ENCODE measurements at regions not wholly inside any gene's neighbourhood (a gene's known extent, or its start where the extent isn't known, plus 50 kb on each side); places are given as distances from the start of the nearest gene placed in this dataset.
"Not testable (repeated sequence)": the region's sequence is repeated elsewhere in the genome, so short reads cannot be mapped to it uniquely, and the experiment has no call there.

GRCh38 chrX:121179972-121180371 is 132.6 kb downstream of the GLUD2 start:
- DNase-seq: no peak

DNA sequence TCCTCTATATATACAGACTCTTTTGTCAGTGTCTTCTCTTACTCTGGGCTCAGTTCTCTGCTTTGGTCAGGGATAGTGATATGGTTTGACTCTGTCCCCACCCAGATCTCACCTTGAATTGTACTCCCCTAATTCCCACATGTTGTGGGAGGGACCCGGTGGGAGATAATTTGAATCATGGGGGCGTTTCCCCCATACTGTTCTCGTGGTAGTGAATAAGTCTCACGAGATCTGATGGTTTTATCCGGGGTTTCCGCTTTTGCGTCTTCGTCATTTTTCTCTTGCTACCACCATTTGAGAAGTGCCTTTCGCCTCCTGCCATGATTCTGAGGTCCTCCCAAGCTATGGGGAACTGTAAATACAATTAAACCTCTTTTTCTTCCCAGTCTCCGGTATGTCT is 144.4 kb downstream of the GLUD2 start:
- DNase-seq: no peak

DNA sequence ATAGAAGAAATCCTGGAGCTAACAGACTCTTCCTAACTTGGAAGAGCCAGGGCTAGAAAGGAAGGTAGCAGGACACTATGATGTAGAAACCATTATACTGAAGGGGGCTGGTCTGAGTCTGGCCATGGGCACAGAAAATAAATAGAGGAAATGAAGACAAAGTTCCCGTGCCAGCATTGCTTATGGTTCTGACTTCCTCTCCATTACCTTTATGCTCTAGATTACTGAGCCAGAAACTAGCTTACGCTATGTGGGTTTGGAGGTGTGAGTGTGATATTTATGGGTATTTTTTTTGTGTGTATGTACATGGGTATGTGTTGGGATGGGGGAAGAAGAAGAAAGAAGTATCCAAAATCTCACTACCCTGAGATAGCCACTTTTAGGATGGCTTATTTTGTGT is 148.3 kb downstream of the GLUD2 start:
- no peak for DNase-seq

- not testable (repeated sequence) for DNase-seq
Observed at GRCh38 chrX:121196872-121197444, 149.5 kb downstream of the GLUD2 start.

GRCh38 chrX:121208563-121208962 is 161.2 kb downstream of the GLUD2 start:
- no peak for DNase-seq

GRCh38 chrX:121216641-121217374 is 169.4 kb downstream of the GLUD2 start:
- no peak for DNase-seq

DNA sequence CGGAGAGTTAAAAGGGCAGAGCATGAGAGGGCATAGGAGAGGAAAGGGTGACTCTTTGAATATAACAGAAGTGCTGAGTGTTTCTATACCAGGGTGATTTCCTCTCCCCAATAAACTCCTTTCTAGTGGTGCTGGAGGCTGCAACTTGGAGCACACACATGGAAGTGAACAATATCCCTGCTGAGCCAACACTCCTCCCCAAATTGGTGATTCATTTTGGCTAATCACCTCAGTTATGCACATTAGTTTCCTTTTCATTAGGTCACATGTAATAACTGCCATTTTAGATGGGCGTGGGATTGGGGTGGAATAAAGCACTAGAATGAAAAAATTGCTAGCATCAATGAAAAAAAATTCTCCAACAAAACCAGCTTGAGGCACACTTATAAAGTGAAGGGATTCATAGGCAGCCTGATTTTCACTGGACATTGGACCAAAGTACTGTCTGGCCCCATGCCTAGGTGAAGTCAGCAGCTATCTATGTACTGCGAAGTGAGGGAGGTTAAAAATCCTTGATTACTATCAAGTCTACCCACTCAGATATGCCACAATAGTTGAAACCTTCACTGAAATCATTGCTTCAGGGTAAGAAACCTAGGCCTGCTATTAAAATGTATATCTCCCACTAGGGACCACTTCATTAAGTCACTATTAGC is 174.0 kb downstream of the GLUD2 start:
- DNase-seq: no peak

DNA sequence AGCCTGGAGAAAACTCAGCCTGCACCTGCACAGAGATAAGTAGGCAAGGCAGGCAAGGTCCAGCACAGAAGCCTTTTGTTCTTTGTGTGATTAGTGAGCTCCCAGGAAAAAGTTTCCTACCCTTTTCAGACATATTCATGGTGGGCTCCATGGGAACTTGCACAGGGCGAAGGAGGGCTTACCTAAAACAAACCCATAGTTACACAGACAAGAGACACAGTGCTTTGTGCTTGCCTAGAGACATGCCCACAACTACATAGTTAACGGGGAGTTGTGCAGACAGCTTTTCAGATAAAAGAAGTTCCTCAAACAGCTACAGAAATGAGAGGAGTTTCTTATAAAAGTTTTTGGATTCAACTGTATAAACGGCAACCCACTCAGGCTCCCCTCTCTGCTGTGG is 180.5 kb downstream of the GLUD2 start:
- DNase-seq: no peak

GRCh38 chrX:121231566-121232358 is 184.4 kb downstream of the GLUD2 start:
- no peak for DNase-seq

DNA sequence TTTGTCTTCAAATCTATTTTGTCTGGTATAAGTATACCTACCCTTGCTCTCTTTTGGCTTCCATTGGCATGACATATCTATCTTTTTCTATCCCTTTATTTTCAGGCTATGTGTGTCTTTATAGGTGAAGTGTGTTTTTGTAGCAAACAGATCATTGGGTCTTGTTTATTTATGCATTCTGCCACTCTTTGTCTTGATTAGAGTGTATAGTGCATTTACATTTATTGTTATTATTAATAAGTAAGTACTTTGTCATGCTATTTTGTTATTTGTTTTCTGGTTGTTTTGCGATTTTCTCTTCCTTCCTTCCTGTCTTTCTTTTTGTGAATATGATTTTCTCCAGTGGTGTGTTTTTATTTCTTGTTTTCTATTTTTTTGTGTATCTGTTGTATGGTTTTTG is 188.6 kb downstream of the GLUD2 start:
- DNase-seq: no peak

DNA sequence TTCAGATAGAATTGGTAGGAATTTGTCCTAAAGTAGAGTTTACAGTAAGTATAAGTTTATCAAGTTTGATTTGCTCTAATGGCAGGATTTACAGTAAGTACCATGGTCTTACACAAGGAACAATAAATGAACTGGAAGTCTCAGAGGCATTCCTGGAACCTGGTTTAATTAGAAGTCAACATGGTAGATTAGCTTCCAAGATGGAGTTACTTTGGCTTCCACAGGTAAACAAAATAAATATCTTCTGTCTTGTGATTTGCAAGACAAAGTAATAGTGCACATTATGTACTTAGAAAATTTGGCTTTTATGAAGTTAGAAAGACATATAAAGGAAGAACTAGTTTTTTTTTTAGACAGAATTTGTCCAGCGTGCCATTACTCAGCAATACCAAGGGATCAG is 190.7 kb downstream of the GLUD2 start:
- no peak for DNase-seq

GRCh38 chrX:121244511-121244910 is 197.1 kb downstream of the GLUD2 start:
- DNase-seq: no peak

DNA sequence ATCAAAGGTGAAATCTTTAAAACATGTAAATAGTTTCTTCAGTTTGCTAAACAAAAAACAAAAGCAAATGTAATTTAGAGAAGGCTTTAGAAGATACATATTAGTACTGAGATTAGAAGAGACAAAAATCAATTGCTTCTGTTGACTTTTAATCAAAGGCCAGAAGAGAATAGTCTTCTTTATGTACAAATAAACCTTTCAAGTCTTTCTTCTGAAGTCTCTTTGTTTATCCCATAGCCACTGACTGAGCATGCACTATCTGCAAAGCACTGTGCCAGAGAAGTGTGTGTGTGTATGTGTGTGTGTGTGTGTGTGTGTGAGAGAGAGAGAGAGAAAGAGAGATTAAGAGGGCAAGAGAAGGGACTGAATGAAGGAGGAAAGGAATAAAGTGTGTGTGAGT is 198.4 kb downstream of the GLUD2 start:
- no peak for DNase-seq

DNA sequence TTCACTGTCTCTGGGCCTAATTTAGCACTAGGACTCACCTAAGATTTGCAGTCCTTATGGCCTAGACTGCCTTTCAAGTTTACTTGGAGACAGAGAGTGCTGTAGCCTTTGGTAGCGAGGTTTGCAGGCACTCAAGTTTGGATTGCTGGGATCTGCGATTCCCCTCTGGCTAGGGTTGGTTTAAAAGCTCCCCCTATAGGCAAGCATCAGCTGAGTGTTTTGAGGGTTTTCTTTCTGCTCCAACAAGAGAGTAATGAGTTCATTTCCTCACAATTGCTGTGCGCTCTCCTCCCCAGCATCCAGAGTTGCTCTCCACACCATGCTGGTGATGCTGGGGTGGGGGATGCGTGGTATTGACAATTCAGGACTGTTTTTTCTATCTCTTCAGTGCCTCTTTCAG is 206.9 kb downstream of the GLUD2 start:
- DNase-seq: no peak

DNA sequence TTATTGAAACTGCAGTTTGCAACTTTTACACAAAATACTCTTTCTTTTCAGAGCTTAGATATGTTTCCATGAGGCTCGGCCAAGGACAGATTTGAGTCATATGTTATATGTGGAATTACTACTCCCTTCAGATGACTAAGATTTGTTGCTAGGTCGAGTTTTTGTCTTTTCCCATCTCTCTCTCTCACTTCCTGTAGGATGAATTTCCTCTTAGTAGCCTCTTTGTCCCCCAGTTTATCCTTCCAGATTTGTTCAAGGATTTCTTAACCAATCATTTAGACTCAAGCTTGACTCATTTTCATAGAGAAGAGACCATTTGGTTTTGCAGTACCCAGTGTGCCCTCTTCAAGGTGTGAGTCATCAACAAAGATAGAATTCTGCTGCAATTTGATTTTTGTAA is 209.2 kb downstream of the GLUD2 start:
- DNase-seq: no peak

DNA sequence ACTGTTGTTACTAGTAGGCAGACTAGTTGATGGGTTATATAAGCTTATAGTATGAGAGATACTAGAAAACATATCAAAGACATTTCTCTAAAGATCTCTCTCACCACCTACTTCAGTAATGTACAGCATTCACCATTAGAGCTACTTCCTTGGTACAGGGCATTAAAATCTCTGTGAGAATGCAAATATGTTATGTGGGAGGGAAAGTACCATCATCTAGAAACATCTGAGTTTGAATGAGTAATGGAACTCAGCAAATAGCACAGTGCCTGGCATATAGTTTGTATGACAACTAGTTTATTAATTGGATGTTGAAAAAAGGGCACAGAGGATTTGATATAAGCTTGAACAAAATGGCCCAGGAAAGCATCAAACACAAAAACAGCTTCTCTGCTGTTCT is 211.1 kb downstream of the GLUD2 start:
- no peak for DNase-seq

DNA sequence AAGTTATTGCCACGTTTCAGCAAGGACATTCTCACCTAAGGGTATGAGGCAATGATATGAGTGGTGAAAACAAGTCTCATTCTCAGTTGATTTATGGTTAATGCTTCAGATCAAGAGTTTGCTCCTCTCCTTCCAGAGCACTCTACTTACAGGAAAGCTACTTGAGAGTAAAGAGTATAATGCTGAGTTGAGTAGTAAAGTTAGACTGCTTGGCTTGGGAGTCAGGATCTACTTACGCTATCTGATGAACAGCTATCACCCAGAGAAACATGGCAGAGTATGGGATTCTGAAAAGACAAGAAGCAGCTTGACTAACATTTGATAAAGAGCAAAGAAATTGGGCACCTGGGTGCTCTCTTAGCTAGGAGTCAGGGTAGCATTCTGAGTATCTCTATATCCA is 211.8 kb downstream of the GLUD2 start:
- DNase-seq: no peak

DNA sequence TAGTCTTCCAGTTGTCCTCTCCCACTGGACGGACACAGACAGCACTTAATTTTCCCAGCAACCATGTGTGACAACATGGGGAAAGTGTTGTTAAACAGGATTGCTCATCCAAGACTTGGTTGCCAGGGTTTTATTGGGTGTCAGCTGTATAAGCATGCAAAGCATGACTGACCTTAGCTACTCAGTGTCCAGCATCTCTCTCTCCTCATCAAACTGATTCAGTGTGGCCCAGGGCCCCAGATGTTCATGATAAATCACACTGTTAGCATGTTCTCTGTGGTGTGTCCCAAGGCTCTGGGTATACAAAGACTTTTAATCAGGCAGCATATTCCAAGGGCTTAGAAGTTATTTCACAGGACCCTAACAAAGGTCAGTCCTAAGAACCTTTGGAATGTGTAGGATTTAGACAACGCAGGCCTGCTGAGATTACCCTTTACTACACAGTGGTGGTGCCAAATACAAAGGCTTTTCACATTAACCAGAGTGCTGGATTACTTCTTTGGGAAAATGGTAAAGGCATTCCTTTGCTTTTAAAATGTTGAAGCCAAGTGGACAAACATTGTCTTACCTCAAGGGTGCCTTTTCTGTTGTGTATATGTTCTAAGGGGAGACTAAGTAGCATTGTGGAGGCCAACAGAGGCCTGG is 213.3 kb downstream of the GLUD2 start:
- DNase-seq: no peak

DNA sequence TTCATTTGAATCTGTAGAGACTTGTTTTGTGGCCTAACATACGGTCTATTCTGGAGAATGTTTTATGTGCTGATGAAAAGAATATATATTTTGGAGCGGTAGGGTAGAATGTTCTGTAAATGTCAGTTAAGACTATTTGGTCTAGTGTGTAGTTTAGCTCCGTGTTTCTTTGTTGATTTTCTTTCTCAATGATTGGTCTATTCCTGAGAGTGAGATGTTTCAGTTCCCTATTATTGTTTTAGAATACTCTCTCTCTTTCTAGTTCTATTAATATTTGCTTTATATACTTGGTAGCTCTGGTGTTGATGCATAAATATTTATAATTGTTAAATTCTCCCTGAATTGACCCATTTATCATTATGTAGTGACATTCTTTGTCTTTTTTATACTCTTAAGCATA is 236.5 kb downstream of the GLUD2 start:
- DNase-seq: no peak

DNA sequence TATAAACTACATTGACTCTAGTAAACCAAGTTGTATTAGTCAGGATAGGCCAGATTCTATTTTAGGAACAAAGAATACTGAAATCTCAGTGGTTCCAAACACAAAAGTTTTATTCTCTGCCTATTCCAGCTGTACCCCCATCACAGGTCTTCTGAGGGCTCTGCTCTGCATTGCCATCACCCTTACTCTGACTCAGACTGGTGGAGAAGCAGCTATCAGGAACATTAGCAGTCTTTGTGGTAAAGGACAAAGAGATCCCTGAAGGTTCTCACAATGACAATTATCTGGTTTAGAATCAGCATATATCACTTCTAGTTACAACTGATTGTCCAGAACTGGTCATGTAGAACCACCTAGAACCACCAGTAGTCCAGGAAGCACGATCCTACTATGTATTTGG is 251.1 kb downstream of the GLUD2 start:
- no peak for DNase-seq

DNA sequence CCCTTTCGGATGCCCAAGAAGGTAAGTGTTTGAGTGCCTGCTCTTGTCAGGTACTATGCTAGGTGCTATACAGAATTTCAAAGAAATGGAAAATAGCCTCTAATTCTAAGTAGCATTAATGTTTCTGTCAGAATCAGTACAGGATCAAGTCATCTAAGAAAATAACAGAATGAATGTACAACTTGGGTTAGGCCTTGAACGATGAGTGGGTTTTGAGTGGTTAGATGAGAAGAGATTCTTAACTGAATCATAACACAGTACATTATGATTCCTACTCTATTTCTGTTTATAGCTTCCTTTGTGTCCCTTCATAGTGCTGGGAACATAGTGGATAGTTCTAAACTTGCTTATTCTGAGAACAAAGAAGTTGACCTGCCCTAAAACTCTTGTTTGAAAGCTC is 253.9 kb downstream of the GLUD2 start:
- DNase-seq: no peak

- no peak for DNase-seq
Observed at GRCh38 chrX:121301822-121302221, 254.4 kb downstream of the GLUD2 start.

- DNase-seq: no peak
Observed at GRCh38 chrX:121307449-121307848, 260.0 kb downstream of the GLUD2 start.
